Thoracic aorta (tissue), 2 donors: ENCODE measurements at regions not wholly inside any gene's neighbourhood (a gene's known extent, or its start where the extent isn't known, plus 50 kb on each side); places are given as distances from the start of the nearest gene placed in this dataset.

Experiments used
- ATAC-seq: fragments of 150-250 bp; one replicate; pipeline ENCODE4 v1.8.0; 2017; ENCODE audit warnings: low read depth; ENCODE audit not compliant: insufficient number of reproducible peaks, low FRiP score
- DNase-seq: peaks from one replicate; pipeline ENCODE4 v3.0.0-alpha.2; 2020; ENCODE audit warnings: low spot score
- H3K27ac ChIP-seq, 2 donors: fragments of 200-600 bp; sonication (generic); 1 replicate in 1 of 2; 2 replicates in 1 of 2; pipeline ENCODE4 v1.5.1; 2016; ENCODE audit warnings: mild to moderate bottlenecking in 2 of 2, moderate library complexity in 2 of 2
- H3K27me3 ChIP-seq: fragments of 200-600 bp; sonication (generic); replicated peaks from 2 replicates; pipeline ENCODE4 v1.6.0; 2016; ENCODE audit warnings: mild to moderate bottlenecking; ENCODE audit not compliant: insufficient read depth
- H3K36me3 ChIP-seq: fragments of 200-600 bp; sonication (generic); one replicate; pipeline ENCODE4 v1.5.1; 2016
- H3K4me1 ChIP-seq, 2 donors: fragments of 200-600 bp; sonication (generic); 1 replicate in 1 of 2; 2 replicates in 1 of 2; pipeline versions ENCODE4 v1.5.1 to v1.6.0; 2016; ENCODE audit warnings: low read depth in 2 of 2, mild to moderate bottlenecking in 1 of 2; ENCODE audit not compliant: control insufficient read depth in 1 of 2
- H3K4me3 ChIP-seq: fragments of 200-600 bp; sonication (generic); 2 replicates; pipeline ENCODE4 v1.5.1; 2016; ENCODE audit warnings: mild to moderate bottlenecking
- H3K9me3 ChIP-seq: fragments of 200-600 bp; sonication (generic); 2 replicates; pipeline ENCODE4 v1.5.1; 2016
- TF ChIP-seq, protein P1 (sequence below): fragments of 200-600 bp; sonication (generic); IDR thresholded peaks from one replicate; pipeline ENCODE4 v1.5.1; 2019; ENCODE audit warnings: antibody characterized with exemption

- ATAC-seq = no peak
- H3K27me3 ChIP-seq = no peaks in the 10 kb centered on the region
- TF ChIP-seq, protein P1, sequence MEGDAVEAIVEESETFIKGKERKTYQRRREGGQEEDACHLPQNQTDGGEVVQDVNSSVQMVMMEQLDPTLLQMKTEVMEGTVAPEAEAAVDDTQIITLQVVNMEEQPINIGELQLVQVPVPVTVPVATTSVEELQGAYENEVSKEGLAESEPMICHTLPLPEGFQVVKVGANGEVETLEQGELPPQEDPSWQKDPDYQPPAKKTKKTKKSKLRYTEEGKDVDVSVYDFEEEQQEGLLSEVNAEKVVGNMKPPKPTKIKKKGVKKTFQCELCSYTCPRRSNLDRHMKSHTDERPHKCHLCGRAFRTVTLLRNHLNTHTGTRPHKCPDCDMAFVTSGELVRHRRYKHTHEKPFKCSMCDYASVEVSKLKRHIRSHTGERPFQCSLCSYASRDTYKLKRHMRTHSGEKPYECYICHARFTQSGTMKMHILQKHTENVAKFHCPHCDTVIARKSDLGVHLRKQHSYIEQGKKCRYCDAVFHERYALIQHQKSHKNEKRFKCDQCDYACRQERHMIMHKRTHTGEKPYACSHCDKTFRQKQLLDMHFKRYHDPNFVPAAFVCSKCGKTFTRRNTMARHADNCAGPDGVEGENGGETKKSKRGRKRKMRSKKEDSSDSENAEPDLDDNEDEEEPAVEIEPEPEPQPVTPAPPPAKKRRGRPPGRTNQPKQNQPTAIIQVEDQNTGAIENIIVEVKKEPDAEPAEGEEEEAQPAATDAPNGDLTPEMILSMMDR = no peak
- H3K27ac ChIP-seq = peak overlapping the region; percentile 80 to 83
- no peak for DNase-seq
- H3K4me3 ChIP-seq = no peak overlapping the region
- H3K4me1 ChIP-seq = peaks cover 23 to 51% of the 10 kb centered on the region in 2 donors
- no peaks in the 10 kb centered on the region for H3K9me3 ChIP-seq
- no peaks in the 10 kb centered on the region for H3K36me3 ChIP-seq
Measured at GRCh38 chr13:34152409-34152808, 334.5 kb downstream of the RFC3 start.

DNA sequence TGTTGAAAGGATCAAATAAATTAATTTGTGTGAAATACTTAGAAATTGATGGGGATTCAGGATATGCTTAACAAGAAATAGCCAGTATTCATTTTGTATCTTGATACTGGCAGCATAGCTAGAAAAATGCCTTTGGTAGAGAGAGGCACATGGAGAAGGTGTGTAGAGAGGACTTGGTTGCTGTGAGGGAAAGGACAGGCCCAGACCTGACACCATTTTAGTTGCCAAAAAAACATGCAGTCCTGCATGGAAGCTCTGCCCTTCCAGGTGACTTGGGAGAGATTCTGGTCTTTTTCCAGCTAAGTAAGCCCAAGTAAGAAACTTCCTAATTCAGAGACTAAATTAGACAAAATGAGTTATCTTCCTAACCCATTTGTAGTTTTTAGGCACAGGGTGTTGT is 335.0 kb downstream of the RFC3 start:
- H3K27me3 ChIP-seq = no peaks in the 10 kb centered on the region
- H3K4me1 ChIP-seq = peaks cover 26 to 54% of the 10 kb centered on the region in 2 donors
- H3K27ac ChIP-seq = peak overlapping the region; percentile 80 to 83
- ATAC-seq (no peak), DNase-seq (no peak)
- TF ChIP-seq, protein P1 = no peak
- peak overlapping the region; percentile 42 for H3K4me3 ChIP-seq
- H3K36me3 ChIP-seq = no peaks in the 10 kb centered on the region
- no peaks in the 10 kb centered on the region for H3K9me3 ChIP-seq

DNA sequence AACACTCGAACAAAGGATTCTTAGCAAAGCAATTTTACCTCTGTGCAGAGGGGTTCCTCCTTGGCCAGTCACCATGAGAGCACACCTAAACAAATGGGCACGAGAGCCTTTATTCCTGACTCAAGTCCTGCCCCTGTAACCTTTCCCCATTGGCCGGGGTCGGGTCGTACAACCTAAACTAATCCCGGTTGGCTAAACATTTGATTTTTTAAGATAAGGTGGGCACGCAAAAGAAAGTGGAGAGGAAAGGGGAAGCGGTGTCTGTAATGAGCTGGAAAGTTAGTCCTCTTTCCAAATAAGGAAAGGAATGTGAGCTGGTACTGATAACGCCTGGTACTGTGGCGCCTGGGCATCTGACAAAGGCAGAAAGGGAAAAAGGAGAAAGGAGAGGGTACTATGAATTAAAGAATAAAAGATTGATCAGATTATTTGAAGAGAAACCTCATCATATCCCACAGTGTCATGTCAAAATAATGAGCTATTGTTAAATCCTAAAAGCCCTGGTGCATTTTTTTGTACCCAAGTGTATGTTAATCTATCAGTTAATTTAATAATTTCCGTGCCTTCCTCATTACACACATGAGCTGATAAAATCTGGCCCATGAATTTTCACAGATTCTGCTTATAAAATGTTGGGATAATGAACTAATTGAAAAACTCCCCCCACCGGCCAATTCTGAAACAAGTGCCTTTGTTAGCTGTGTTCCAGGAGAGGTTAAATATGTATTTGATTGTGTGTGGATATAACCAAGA is 335.7 kb downstream of the RFC3 start:
- ATAC-seq = no peak

DNA sequence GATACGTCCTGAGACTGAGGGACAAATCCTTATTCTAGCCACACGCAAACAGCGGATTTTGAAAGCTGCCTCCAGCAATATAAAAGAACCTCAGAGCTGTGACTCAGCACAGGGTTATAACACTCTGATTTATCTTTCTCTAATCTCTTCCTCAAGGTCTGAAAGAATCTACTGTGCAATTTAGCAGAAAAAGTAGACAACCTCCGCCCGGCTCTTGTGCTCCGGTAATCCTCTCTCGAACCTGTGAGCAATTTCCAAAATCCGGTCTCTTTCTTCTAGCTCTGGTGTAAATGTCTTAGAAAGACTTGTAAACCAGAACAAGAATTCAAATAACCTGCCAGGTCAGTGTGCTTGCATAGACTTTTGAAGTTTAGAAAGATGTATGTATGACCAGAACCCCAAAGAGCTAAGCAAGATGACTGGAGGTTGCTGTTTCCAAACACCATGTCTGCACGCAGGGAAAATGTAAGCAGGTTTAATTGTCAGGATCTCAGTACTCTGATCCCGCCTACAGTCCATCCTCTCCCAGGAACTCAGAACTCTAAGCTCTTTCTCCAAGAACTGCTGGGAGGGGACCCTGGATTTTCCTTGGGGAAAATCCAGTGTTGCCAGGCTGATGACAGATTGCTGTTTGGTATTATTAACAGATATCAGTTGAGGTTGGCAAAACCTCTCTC is 338.1 kb downstream of the RFC3 start:
- no peak for ATAC-seq
- TF ChIP-seq, protein P1 = no peak

More for the DNA sequence above, 335.7 kb downstream of the RFC3 start:
- H3K27me3 ChIP-seq = no peaks in the 10 kb centered on the region
- H3K36me3 ChIP-seq = no peaks in the 10 kb centered on the region
- H3K4me1 ChIP-seq = peaks cover 26 to 54% of the 10 kb centered on the region in 2 donors
- H3K4me3 ChIP-seq = peak overlapping the region; percentile 42
- H3K9me3 ChIP-seq = no peaks in the 10 kb centered on the region
- H3K27ac ChIP-seq = peak overlapping the region; percentile 80 to 83
- TF ChIP-seq, protein P1 = peak; percentile 6
- no peak for DNase-seq

DNA sequence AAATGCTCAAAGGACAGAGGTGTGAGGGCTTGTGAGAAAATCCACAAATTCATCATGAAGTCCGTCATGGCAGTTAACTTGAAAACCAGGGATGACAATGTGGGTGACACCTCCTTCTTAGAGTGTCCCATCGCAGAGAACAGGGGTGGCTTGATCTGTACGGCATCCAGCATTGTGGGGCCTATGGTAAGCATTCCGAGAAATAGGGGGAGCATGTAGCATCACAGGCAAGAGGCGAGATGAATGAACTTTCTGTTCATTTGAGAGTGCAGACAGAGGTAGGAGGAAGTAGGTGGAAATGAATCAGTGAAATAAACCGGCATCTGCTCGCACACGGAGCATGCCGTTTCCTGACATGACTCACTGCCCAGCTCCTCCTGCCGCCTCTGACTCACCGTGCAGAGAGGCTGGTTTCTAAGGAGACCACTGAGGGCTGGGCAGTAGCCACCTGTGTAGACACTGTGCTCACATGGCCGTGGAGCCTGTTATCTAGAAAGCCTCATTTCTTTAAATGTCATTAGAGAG is 339.0 kb downstream of the RFC3 start:
- H3K36me3 ChIP-seq = no peaks in the 10 kb centered on the region
- H3K9me3 ChIP-seq = no peaks in the 10 kb centered on the region
- no peaks in the 10 kb centered on the region for H3K27me3 ChIP-seq
- TF ChIP-seq, protein P1 = no peak
- peak overlapping the region; percentile 80 for H3K27ac ChIP-seq
- DNase-seq (peak; percentile 66), ATAC-seq (peak; percentile 93)
- H3K4me1 ChIP-seq = peaks cover 26 to 67% of the 10 kb centered on the region in 2 donors
- H3K4me3 ChIP-seq = peak overlapping the region; percentile 20

More for the DNA sequence above, 338.1 kb downstream of the RFC3 start:
- Histone ChIP-seq H3K4me3 (no peak overlapping the region), H3K27ac (peak overlapping the region; percentile 80), H3K27me3 (no peaks in the 10 kb centered on the region), H3K9me3 (no peaks in the 10 kb centered on the region), H3K36me3 (no peaks in the 10 kb centered on the region), H3K4me1 (peaks cover 26 to 59% of the 10 kb centered on the region in 2 donors)
- DNase-seq = no peak
